CD1c-positive myeloid dendritic cell (primary cell): ENCODE measurements at regions not wholly inside any gene's neighbourhood (a gene's known extent, or its start where the extent isn't known, plus 50 kb on each side); places are given as distances from the start of the nearest gene placed in this dataset.

Experiments
- DNase-seq: peaks from one replicate; pipeline ENCODE4 v3.0.0-alpha.2; 2016; ENCODE audit errors: extremely low spot score

- DNase-seq = no peak
These were observed 115.5 kb downstream of the TWIST2 start for GRCh38 chr2:238963161-238963970.

- DNase-seq = no peak
These were observed 116.1 kb downstream of the TWIST2 start for GRCh38 chr2:238963971-238964328.

- no peak for DNase-seq
These were observed 116.7 kb downstream of the TWIST2 start for GRCh38 chr2:238964544-238965067.

- DNase-seq = no peak
These were observed 117.6 kb downstream of the TWIST2 start for GRCh38 chr2:238965371-238966071.

- DNase-seq = no peak
These were observed 118.4 kb downstream of the TWIST2 start for GRCh38 chr2:238966072-238966937.

- no peak for DNase-seq
These were observed 119.4 kb downstream of the TWIST2 start for GRCh38 chr2:238967031-238967977.

- no peak for DNase-seq
These were observed 120.1 kb downstream of the TWIST2 start for GRCh38 chr2:238967978-238968360.

- DNase-seq = no peak
These were observed 120.9 kb downstream of the TWIST2 start for GRCh38 chr2:238968616-238969384.

GRCh38 chr2:238969857-238970256 is 122.0 kb downstream of the TWIST2 start:
- DNase-seq = no peak

- peak; percentile 53 for DNase-seq
These were observed 122.7 kb downstream of the TWIST2 start for GRCh38 chr2:238970553-238971081.

- DNase-seq = no peak
These were observed 123.6 kb downstream of the TWIST2 start for GRCh38 chr2:238971318-238972145.

- no peak for DNase-seq
These were observed 124.2 kb downstream of the TWIST2 start for GRCh38 chr2:238972146-238972445.

GRCh38 chr2:238973038-238973739 is 125.3 kb downstream of the TWIST2 start:
- no peak for DNase-seq

- DNase-seq = no peak
These were observed 126.2 kb downstream of the TWIST2 start for GRCh38 chr2:238974081-238974480.

- DNase-seq = no peak
These were observed 126.7 kb downstream of the TWIST2 start for GRCh38 chr2:238974501-238975166.

- no peak for DNase-seq
These were observed 127.5 kb downstream of the TWIST2 start for GRCh38 chr2:238975408-238975807.

- DNase-seq = no peak
These were observed 130.6 kb downstream of the TWIST2 start for GRCh38 chr2:238978497-238978896.

GRCh38 chr2:238979636-238980035 is 131.8 kb downstream of the TWIST2 start:
- DNase-seq = no peak
